ENCODE measurements at regions not wholly inside any gene's neighbourhood (a gene's known extent, or its start where the extent isn't known, plus 50 kb on each side); places are given as distances from the start of the nearest gene placed in this dataset.

GRCh38 chr2:35082072-35082471 lies 1273.5 kb upstream of the CRIM1 start:
- WGBS, 2 donors: 78 to 83% methylated on average over 4 of the region's 4 CpGs
- H3K4me1 ChIP-seq (ENCODE audit: control insufficient read depth in 1 of 2, insufficient read depth in 2 of 2, low read length in 2 of 2): no peaks in the 10 kb centered on the region
- ATAC-seq (ENCODE audit: low FRiP score) (no peak), DNase-seq (no peak)
- H3K27me3 ChIP-seq (ENCODE audit: control insufficient read depth in 1 of 2, insufficient read depth in 2 of 2, low read length in 1 of 2): peaks cover 0 to 2% of the 10 kb centered on the region in 2 donors
- peaks cover 2% of the 10 kb centered on the region for H3K9me3 ChIP-seq (ENCODE audit: control insufficient read depth, low read length)
- no peak overlapping the region for H3K4me3 ChIP-seq (ENCODE audit: low read length in 2 of 2)
- H3K27ac ChIP-seq (ENCODE audit: low read depth in 1 of 2, low read length in 2 of 2): no peak overlapping the region
- H3K36me3 ChIP-seq (ENCODE audit: control insufficient read depth in 1 of 2, insufficient read depth in 2 of 2, low read length in 1 of 2): no peaks in the 10 kb centered on the region
- intact Hi-C loops (cut with DNase I): no loop called here

DNA sequence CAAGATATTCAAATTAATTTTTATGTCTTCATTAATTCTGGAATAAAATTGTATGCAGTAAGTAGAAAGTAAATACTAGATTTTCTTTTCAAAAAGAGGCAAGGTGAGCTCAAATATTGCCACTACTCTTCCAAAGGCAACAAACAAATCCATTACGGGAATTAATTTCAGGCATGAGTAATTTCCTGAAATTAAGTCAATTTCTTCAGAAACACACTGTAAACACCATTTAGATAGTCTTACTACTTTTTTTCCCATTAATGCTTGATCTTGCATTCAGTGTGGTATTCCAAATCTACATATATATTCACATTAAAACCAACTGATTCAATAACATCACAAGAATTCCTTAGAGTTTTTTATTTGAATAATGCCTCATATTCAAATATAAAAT lies 1274.0 kb upstream of the CRIM1 start:
- H3K4me3 ChIP-seq (ENCODE audit: low read length in 2 of 2): no peak overlapping the region
- 79 to 83% methylated on average over 1 of the region's 1 CpG for WGBS, 2 donors
- H3K27me3 ChIP-seq (ENCODE audit: control insufficient read depth in 1 of 2, insufficient read depth in 2 of 2, low read length in 1 of 2): peaks cover 0 to 2% of the 10 kb centered on the region in 2 donors
- DNase-seq (no peak), ATAC-seq (ENCODE audit: low FRiP score) (no peak)
- intact Hi-C loops (cut with DNase I): no loop called here
- no peaks in the 10 kb centered on the region for H3K36me3 ChIP-seq (ENCODE audit: control insufficient read depth in 1 of 2, insufficient read depth in 2 of 2, low read length in 1 of 2)
- H3K4me1 ChIP-seq (ENCODE audit: control insufficient read depth in 1 of 2, insufficient read depth in 2 of 2, low read length in 2 of 2): no peaks in the 10 kb centered on the region
- peaks cover 2% of the 10 kb centered on the region for H3K9me3 ChIP-seq (ENCODE audit: control insufficient read depth, low read length)
- no peak overlapping the region for H3K27ac ChIP-seq (ENCODE audit: low read depth in 1 of 2, low read length in 2 of 2)

GRCh38 chr2:35081001-35081621 lies 1274.5 kb upstream of the CRIM1 start:
- ATAC-seq (ENCODE audit: low FRiP score) (no peak), DNase-seq (no peak)
- Histone ChIP-seq H3K36me3 (ENCODE audit: control insufficient read depth in 1 of 2, insufficient read depth in 2 of 2, low read length in 1 of 2) (no peaks in the 10 kb centered on the region), H3K9me3 (ENCODE audit: control insufficient read depth, low read length) (peaks cover 2% of the 10 kb centered on the region), H3K27ac (ENCODE audit: low read depth in 1 of 2, low read length in 2 of 2) (no peak overlapping the region), H3K4me1 (ENCODE audit: control insufficient read depth in 1 of 2, insufficient read depth in 2 of 2, low read length in 2 of 2) (no peaks in the 10 kb centered on the region), H3K4me3 (ENCODE audit: low read length in 2 of 2) (no peak overlapping the region), H3K27me3 (ENCODE audit: control insufficient read depth in 1 of 2, insufficient read depth in 2 of 2, low read length in 1 of 2) (peaks cover 0 to 2% of the 10 kb centered on the region in 2 donors)
- 29 to 32% methylated on average over 1 of the region's 1 CpG for WGBS, 2 donors
- intact Hi-C loops (cut with DNase I): no loop called here

DNA sequence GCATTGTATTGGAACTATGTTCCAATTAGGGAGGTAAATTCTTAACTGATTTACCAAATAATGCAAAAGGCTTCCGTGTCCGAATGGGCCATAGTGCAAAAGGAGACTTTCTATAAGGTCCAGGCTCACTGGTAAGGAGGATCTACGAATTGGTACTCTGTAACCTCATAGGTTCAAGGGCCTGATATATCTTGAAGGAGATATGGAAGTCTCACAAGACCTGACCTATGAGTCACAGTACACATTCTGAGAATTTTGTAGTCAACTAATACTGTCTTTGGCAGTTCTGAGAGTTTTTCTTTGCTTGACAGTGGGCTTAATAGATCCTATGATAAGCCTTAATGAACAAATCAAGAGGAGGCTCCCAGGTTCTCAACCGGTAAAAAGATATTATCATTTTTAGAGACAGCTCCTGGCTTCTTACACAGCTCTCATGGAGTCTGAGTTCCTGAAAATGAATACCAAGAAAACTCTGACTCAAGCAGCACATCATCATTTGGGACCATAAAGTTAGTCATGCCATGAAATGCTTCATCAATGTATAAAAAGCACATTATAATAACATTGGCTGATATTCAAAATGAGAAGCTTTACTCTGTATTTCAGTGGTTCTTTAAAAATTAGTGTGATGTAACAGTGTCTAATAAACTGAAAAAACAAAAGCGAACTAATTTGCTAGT lies 1275.2 kb upstream of the CRIM1 start:
- no peak overlapping the region for H3K27ac ChIP-seq (ENCODE audit: low read depth in 1 of 2, low read length in 2 of 2)
- intact Hi-C loops (cut with DNase I): no loop called here
- DNase-seq: no peak
- H3K36me3 ChIP-seq (ENCODE audit: control insufficient read depth in 1 of 2, insufficient read depth in 2 of 2, low read length in 1 of 2): no peaks in the 10 kb centered on the region
- H3K4me3 ChIP-seq (ENCODE audit: low read length in 2 of 2): no peak overlapping the region
- H3K27me3 ChIP-seq (ENCODE audit: control insufficient read depth in 1 of 2, insufficient read depth in 2 of 2, low read length in 1 of 2): peaks cover 0 to 2% of the 10 kb centered on the region in 2 donors
- H3K9me3 ChIP-seq (ENCODE audit: control insufficient read depth, low read length): peaks cover 2% of the 10 kb centered on the region
- no peak for ATAC-seq (ENCODE audit: low FRiP score)
- H3K4me1 ChIP-seq (ENCODE audit: control insufficient read depth in 1 of 2, insufficient read depth in 2 of 2, low read length in 2 of 2): no peaks in the 10 kb centered on the region
- WGBS, 2 donors: 67 to 69% methylated on average over 5 of the region's 5 CpGs

- H3K27ac ChIP-seq (ENCODE audit: low read depth in 1 of 2, low read length in 2 of 2): no peak overlapping the region
- intact Hi-C loops (cut with DNase I): no loop called here
- H3K4me1 ChIP-seq (ENCODE audit: control insufficient read depth in 1 of 2, insufficient read depth in 2 of 2, low read length in 2 of 2): no peaks in the 10 kb centered on the region
- no peak overlapping the region for H3K4me3 ChIP-seq (ENCODE audit: low read length in 2 of 2)
- WGBS, 2 donors: 70 to 84% methylated on average over 1 of the region's 1 CpG
- ATAC-seq (ENCODE audit: low FRiP score): no peak
- H3K9me3 ChIP-seq (ENCODE audit: control insufficient read depth, low read length): peaks cover 3% of the 10 kb centered on the region
- no peaks in the 10 kb centered on the region for H3K27me3 ChIP-seq (ENCODE audit: control insufficient read depth in 1 of 2, insufficient read depth in 2 of 2, low read length in 1 of 2)
- no peaks in the 10 kb centered on the region for H3K36me3 ChIP-seq (ENCODE audit: control insufficient read depth in 1 of 2, insufficient read depth in 2 of 2, low read length in 1 of 2)
- no peak for DNase-seq
Observed at GRCh38 chr2:35067420-35067819, 1288.2 kb upstream of the CRIM1 start.

- Histone ChIP-seq H3K9me3 (ENCODE audit: control insufficient read depth, low read length) (peaks cover 3% of the 10 kb centered on the region), H3K27me3 (ENCODE audit: control insufficient read depth in 1 of 2, insufficient read depth in 2 of 2, low read length in 1 of 2) (no peaks in the 10 kb centered on the region), H3K4me3 (ENCODE audit: low read length in 2 of 2) (no peak overlapping the region), H3K4me1 (ENCODE audit: control insufficient read depth in 1 of 2, insufficient read depth in 2 of 2, low read length in 2 of 2) (no peaks in the 10 kb centered on the region), H3K36me3 (ENCODE audit: control insufficient read depth in 1 of 2, insufficient read depth in 2 of 2, low read length in 1 of 2) (no peaks in the 10 kb centered on the region), H3K27ac (ENCODE audit: low read depth in 1 of 2, low read length in 2 of 2) (no peak overlapping the region)
- 80 to 82% methylated on average over 5 of the region's 5 CpGs for WGBS, 2 donors
- ATAC-seq (ENCODE audit: low FRiP score) (no peak), DNase-seq (no peak)
- intact Hi-C loops (cut with DNase I): no loop called here
Observed at GRCh38 chr2:35063836-35064235, 1291.7 kb upstream of the CRIM1 start.

- no peak for DNase-seq
- H3K4me1 ChIP-seq (ENCODE audit: control insufficient read depth in 1 of 2, insufficient read depth in 2 of 2, low read length in 2 of 2): no peaks in the 10 kb centered on the region
- intact Hi-C loops (cut with DNase I): no loop called here
- H3K27ac ChIP-seq (ENCODE audit: low read depth in 1 of 2, low read length in 2 of 2): no peak overlapping the region
- 31 to 41% methylated on average over 3 of the region's 3 CpGs for WGBS, 2 donors
- H3K36me3 ChIP-seq (ENCODE audit: control insufficient read depth in 1 of 2, insufficient read depth in 2 of 2, low read length in 1 of 2): no peaks in the 10 kb centered on the region
- H3K9me3 ChIP-seq (ENCODE audit: control insufficient read depth, low read length): no peaks in the 10 kb centered on the region
- H3K4me3 ChIP-seq (ENCODE audit: low read length in 2 of 2): no peak overlapping the region
- no peak for ATAC-seq (ENCODE audit: low FRiP score)
- no peaks in the 10 kb centered on the region for H3K27me3 ChIP-seq (ENCODE audit: control insufficient read depth in 1 of 2, insufficient read depth in 2 of 2, low read length in 1 of 2)
Observed at GRCh38 chr2:35035883-35036282, 1319.7 kb upstream of the CRIM1 start.

- no peak for ATAC-seq (ENCODE audit: low FRiP score)
- Histone ChIP-seq H3K27ac (ENCODE audit: low read depth in 1 of 2, low read length in 2 of 2) (no peak overlapping the region), H3K9me3 (ENCODE audit: control insufficient read depth, low read length) (no peaks in the 10 kb centered on the region), H3K4me1 (ENCODE audit: control insufficient read depth in 1 of 2, insufficient read depth in 2 of 2, low read length in 2 of 2) (no peaks in the 10 kb centered on the region), H3K4me3 (ENCODE audit: low read length in 2 of 2) (no peak overlapping the region), H3K27me3 (ENCODE audit: control insufficient read depth in 1 of 2, insufficient read depth in 2 of 2, low read length in 1 of 2) (no peaks in the 10 kb centered on the region), H3K36me3 (ENCODE audit: control insufficient read depth in 1 of 2, insufficient read depth in 2 of 2, low read length in 1 of 2) (no peaks in the 10 kb centered on the region)
- intact Hi-C loops (cut with DNase I): no loop called here
- DNase-seq: peak in 1 of 2 donors; percentile 56
- WGBS, 2 donors: 83 to 87% methylated on average over 4 of the region's 4 CpGs
Observed at GRCh38 chr2:35033748-35034147, 1321.8 kb upstream of the CRIM1 start.

- Histone ChIP-seq H3K27me3 (ENCODE audit: control insufficient read depth in 1 of 2, insufficient read depth in 2 of 2, low read length in 1 of 2) (no peaks in the 10 kb centered on the region), H3K4me3 (ENCODE audit: low read length in 2 of 2) (no peak overlapping the region), H3K9me3 (ENCODE audit: control insufficient read depth, low read length) (no peaks in the 10 kb centered on the region), H3K36me3 (ENCODE audit: control insufficient read depth in 1 of 2, insufficient read depth in 2 of 2, low read length in 1 of 2) (no peaks in the 10 kb centered on the region), H3K4me1 (ENCODE audit: control insufficient read depth in 1 of 2, insufficient read depth in 2 of 2, low read length in 2 of 2) (no peaks in the 10 kb centered on the region), H3K27ac (ENCODE audit: low read depth in 1 of 2, low read length in 2 of 2) (no peak overlapping the region)
- no peak for ATAC-seq (ENCODE audit: low FRiP score)
- intact Hi-C loops (cut with DNase I): no loop called here
- no peak for DNase-seq
Observed at GRCh38 chr2:35023545-35023944, 1332.0 kb upstream of the CRIM1 start.

Data from aorta (tissue), 5 donors.